H1 (cell line): ENCODE measurements at regions not wholly inside any gene's neighbourhood (a gene's known extent, or its start where the extent isn't known, plus 50 kb on each side); places are given as distances from the start of the nearest gene placed in this dataset.

Experiments used
- CTCF ChIA-PET: fragments of 300-600 bp; sonication (Branson Sonifier 250); formaldehyde crosslinking; loops from one replicate; lab custom pipeline; 2021; ENCODE audit not compliant: partially characterized antibody; lab: Charles Lee
- POLR2A ChIA-PET: fragments of 300-600 bp; sonication (Branson Sonifier 250); formaldehyde crosslinking; loops from one replicate; lab custom pipeline; 2021; ENCODE audit warnings: inconsistent platforms; ENCODE audit not compliant: partially characterized antibody; lab: Charles Lee
- DNase-seq, 2 experiments: peaks; one replicate each; pipeline versions ENCODE4 v3.0.0 to v3.0.0-alpha.2; 2010 to 2022; ENCODE audit warnings: low spot score in 2 of 2, low read depth in 1 of 2, mixed read lengths in 1 of 2
- FAIRE-seq: peaks from 2 replicates; lab custom pipeline; 2011; peaks lifted over from hg19 to GRCh38; lab: Jason Lieb, UNC
- H2AFZ ChIP-seq: 2 replicates; pipeline ENCODE4 v1.8.1; 2012; ENCODE audit warnings: low read length, inconsistent platforms
- H2AK5ac ChIP-seq: 2 replicates; pipeline ENCODE4 v1.6.1; 2013; ENCODE audit warnings: low read depth, low read length
- H2BK120ac ChIP-seq: replicated peaks from 2 replicates; pipeline ENCODE3; 2013; ENCODE audit warnings: low read depth, low read length, inconsistent platforms
- H2BK12ac ChIP-seq: 2 replicates; pipeline ENCODE4 v1.6.1; 2013; ENCODE audit warnings: low read depth, low read length
- H2BK15ac ChIP-seq: 2 replicates; pipeline ENCODE4 v1.6.1; 2013; ENCODE audit warnings: low read length
- H2BK20ac ChIP-seq: 2 replicates; pipeline ENCODE4 v1.6.1; 2013; ENCODE audit warnings: low read length
- H2BK5ac ChIP-seq: 2 replicates; pipeline ENCODE4 v1.6.1; 2013; ENCODE audit warnings: low read depth, low read length
- H3K14ac ChIP-seq: 2 replicates; pipeline ENCODE4 v1.6.1; 2013; ENCODE audit warnings: inconsistent platforms; ENCODE audit not compliant: insufficient read length
- H3K18ac ChIP-seq: 2 replicates; pipeline ENCODE4 v1.6.1; 2013; ENCODE audit warnings: low read length; ENCODE audit errors: extremely low read depth
- H3K23ac ChIP-seq: 2 replicates; pipeline ENCODE4 v1.6.1; 2013; ENCODE audit warnings: inconsistent platforms; ENCODE audit not compliant: insufficient read length
- H3K23me2 ChIP-seq: 2 replicates; pipeline ENCODE4 v1.6.1; 2013; ENCODE audit warnings: low read depth, low read length
- H3K27ac ChIP-seq: 2 replicates; pipeline ENCODE4 v1.6.1; 2011; ENCODE audit warnings: low read depth, low read length, inconsistent platforms
- H3K27me3 ChIP-seq, 4 experiments: replicated peaks in 1 of 4; 1 replicate in 1 of 4; 2 replicates in 3 of 4; pipeline versions ENCODE4 v1.6.1 to v1.8.1; 2011 to 2013; ENCODE audit warnings: low read length in 3 of 4, mild to moderate bottlenecking in 3 of 4, inconsistent platforms in 2 of 4, mixed read lengths in 2 of 4, moderate library complexity in 1 of 4; ENCODE audit not compliant: control insufficient read depth in 3 of 4, insufficient read depth in 3 of 4; ENCODE audit errors: extremely low read depth in 1 of 4
- H3K36me3 ChIP-seq, 4 experiments: 2 replicates each; pipeline versions ENCODE4 v1.6.1 to v1.8.1; 2011 to 2013; ENCODE audit warnings: mild to moderate bottlenecking in 4 of 4, low read length in 3 of 4, moderate library complexity in 2 of 4, control low read depth in 1 of 4, inconsistent platforms in 1 of 4; ENCODE audit not compliant: insufficient read depth in 4 of 4, control insufficient read depth in 2 of 4
- H3K4ac ChIP-seq: replicated peaks from 2 replicates; pipeline ENCODE3; 2013; ENCODE audit warnings: low read length, low read depth, mixed read lengths, inconsistent platforms; ENCODE audit not compliant: insufficient read length
- H3K4me1 ChIP-seq, 4 experiments: replicated peaks in 1 of 4; 1 replicate in 1 of 4; 2 replicates in 3 of 4; pipeline versions ENCODE4 v1.6.1 to v1.8.1; 2011 to 2013; ENCODE audit warnings: low read length in 3 of 4, inconsistent platforms in 2 of 4, mixed read lengths in 1 of 4; ENCODE audit not compliant: insufficient read depth in 4 of 4, control insufficient read depth in 3 of 4
- H3K4me2 ChIP-seq, 2 experiments: 2 replicates each; pipeline versions ENCODE4 v1.6.1 to v1.8.1; 2011 to 2013; ENCODE audit warnings: low read depth in 2 of 2, low read length in 2 of 2, control low read depth in 1 of 2, inconsistent platforms in 1 of 2, mild to moderate bottlenecking in 1 of 2; ENCODE audit not compliant: insufficient read depth in 1 of 2
- H3K4me3 ChIP-seq, 4 experiments: fragments of 200-600, 300-600 bp in 1 of 4; sonication (generic), shearing (Covaris generic), sonication (Bioruptor Twin) in 1 of 4; 2 replicates each; pipeline versions ENCODE4 v1.5.1 to v1.8.1; 2011 to 2016; ENCODE audit warnings: low read length in 4 of 4, low read depth in 3 of 4, control low read depth in 2 of 4, inconsistent platforms in 2 of 4, mild to moderate bottlenecking in 2 of 4, mixed read lengths in 1 of 4, moderate library complexity in 1 of 4; ENCODE audit not compliant: insufficient read depth in 2 of 4; ENCODE audit errors: extremely low read depth in 1 of 4
- H3K56ac ChIP-seq: replicated peaks from 2 replicates; pipeline ENCODE3; 2013; ENCODE audit warnings: low read depth, mild to moderate bottlenecking, mixed read lengths, low read length, inconsistent platforms; ENCODE audit not compliant: insufficient read length
- H3K79me1 ChIP-seq: 2 replicates; pipeline ENCODE4 v1.6.1; 2013; ENCODE audit warnings: low read depth, low read length, control low read depth
- H3K79me2 ChIP-seq, 2 experiments: 2 replicates each; pipeline versions ENCODE4 v1.6.1 to v1.8.1; 2012 to 2013; ENCODE audit warnings: low read length in 2 of 2, mild to moderate bottlenecking in 2 of 2, inconsistent platforms in 1 of 2; ENCODE audit not compliant: insufficient read depth in 2 of 2, control insufficient read depth in 1 of 2
- H3K9ac ChIP-seq, 4 experiments: replicated peaks in 1 of 4; 1 replicate in 1 of 4; 2 replicates in 3 of 4; pipeline versions ENCODE4 v1.6.1 to v1.8.1; 2011 to 2013; ENCODE audit warnings: low read depth in 3 of 4, low read length in 3 of 4, control low read depth in 2 of 4, mild to moderate bottlenecking in 2 of 4, moderate library complexity in 2 of 4, inconsistent platforms in 1 of 4; ENCODE audit errors: extremely low read depth in 1 of 4
- H3K9me3 ChIP-seq, 2 experiments: 2 replicates each; pipeline versions ENCODE4 v1.6.1 to v1.8.1; 2012 to 2013; ENCODE audit warnings: mild to moderate bottlenecking in 2 of 2, moderate library complexity in 2 of 2, control low read depth in 1 of 2, inconsistent platforms in 1 of 2, low read depth in 1 of 2, low read length in 1 of 2, mixed read lengths in 1 of 2; ENCODE audit not compliant: insufficient read depth in 2 of 2
- H4K20me1 ChIP-seq, 2 experiments: replicated peaks in 1 of 2; 2 replicates each; pipeline versions ENCODE3 to v1.8.1; 2011 to 2013; ENCODE audit warnings: inconsistent platforms in 2 of 2, low read length in 2 of 2, mild to moderate bottlenecking in 1 of 2; ENCODE audit not compliant: insufficient read depth in 2 of 2, control insufficient read depth in 1 of 2
- H4K5ac ChIP-seq: 2 replicates; pipeline ENCODE4 v1.6.1; 2013; ENCODE audit warnings: low read length, low read depth, mixed read lengths, inconsistent platforms; ENCODE audit not compliant: insufficient read length
- H4K8ac ChIP-seq: 2 replicates; pipeline ENCODE4 v1.8.0; 2013; ENCODE audit warnings: mild to moderate bottlenecking, moderate library complexity, low read length, inconsistent platforms; ENCODE audit not compliant: insufficient read depth; ENCODE audit errors: extremely low read depth
- H4K91ac ChIP-seq: replicated peaks from 2 replicates; pipeline ENCODE3; 2013; ENCODE audit warnings: low read length, mixed read lengths, inconsistent platforms; ENCODE audit not compliant: insufficient read length
- WGBS, 2 experiments: shearing (Covaris generic) in 1 of 2; methylation state at CpG; one replicate each; pipeline versions ENCODE4 v1.1.6 to v1.1.7; 2013 to 2015; ENCODE audit warnings: low lambda C conversion rate in 2 of 2, mixed read lengths in 2 of 2, inconsistent platforms in 1 of 2, low coverage in 1 of 2, missing lambda C conversion rate in 1 of 2; ENCODE audit not compliant: insufficient replicate concordance in 2 of 2, insufficient coverage in 1 of 2, insufficient read length in 1 of 2; ENCODE audit errors: extremely low coverage in 1 of 2, missing lambda C conversion rate in 1 of 2; 5-methylcytosine and 5-hydroxymethylcytosine counted together
- TF ChIP-seq, protein P1 (sequence below), 3 experiments: IDR thresholded peaks; 1 replicate in 2 of 3; 2 replicates in 1 of 3; pipeline versions ENCODE4 v1.5.1 to v1.6.1; 2011; ENCODE audit warnings: low read length in 3 of 3, mild to moderate bottlenecking in 3 of 3, inconsistent platforms in 2 of 3, low read depth in 1 of 3, moderate library complexity in 1 of 3; ENCODE audit not compliant: insufficient read depth in 1 of 3; ENCODE audit errors: control extremely low read depth in 1 of 3

DNA sequence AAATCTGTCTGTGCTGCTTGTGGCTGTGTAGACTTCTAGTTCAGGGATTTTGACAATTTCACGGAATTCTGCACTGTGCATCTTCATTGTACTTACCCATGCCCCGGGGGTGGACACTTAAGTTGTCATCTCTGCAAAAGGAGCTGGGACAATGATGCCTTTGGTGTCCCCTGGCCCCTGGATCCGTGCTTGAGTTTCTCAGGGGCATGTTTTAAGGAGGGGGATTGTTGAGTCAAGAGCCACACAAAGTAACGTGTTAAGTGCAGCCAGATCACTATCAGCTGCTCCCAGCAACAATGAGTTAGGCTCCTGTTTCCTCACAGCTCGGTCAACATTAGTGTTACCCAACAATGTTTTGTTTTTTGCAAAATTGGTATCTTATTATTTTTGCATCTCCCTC lies 305.0 kb upstream of the DIO3 start:
- DNase-seq (no peak), FAIRE-seq (no peak)
- Histone ChIP-seq H3K79me1 (no peaks in the 10 kb centered on the region), H4K91ac (no peak overlapping the region), H3K27ac (no peak overlapping the region), H3K4ac (no peak overlapping the region), H3K4me3 (no peak overlapping the region), H2AFZ (no peak overlapping the region), H2BK5ac (no peak overlapping the region), H3K9me3 (no peaks in the 10 kb centered on the region), H4K5ac (no peak overlapping the region), H2AK5ac (no peak overlapping the region), H3K18ac (no peak overlapping the region), H3K36me3 (no peaks in the 10 kb centered on the region), H2BK20ac (no peak overlapping the region), H3K56ac (no peak overlapping the region), H3K23ac (no peak overlapping the region), H4K8ac (no peak overlapping the region), H4K20me1 (no peaks in the 10 kb centered on the region), H2BK12ac (no peak overlapping the region), H3K27me3 (no peaks in the 10 kb centered on the region), H3K14ac (no peak overlapping the region), H3K4me2 (no peak overlapping the region), H2BK120ac (no peak overlapping the region), H3K79me2 (no peaks in the 10 kb centered on the region), H3K4me1 (no peaks in the 10 kb centered on the region), H2BK15ac (no peak overlapping the region), H3K9ac (no peak overlapping the region), H3K23me2 (no peaks in the 10 kb centered on the region)
- ChIA-PET POLR2A (interaction anchor here (0.6 kb wide), 1 partner anchor 426 kb away, joined by 3 read pairs; no protein-coding TSS in a partner anchor), CTCF (interaction anchor here (3.7 kb wide), 1 partner anchor 21 kb away, joined by 12 read pairs; no protein-coding TSS in a partner anchor)
- WGBS, 2 experiments, result 86% methylated on average over 5 of the region's 5 CpGs; no CpG with 5 or more reads in 1 of the 2 experiments
- TF ChIP-seq, protein P1, sequence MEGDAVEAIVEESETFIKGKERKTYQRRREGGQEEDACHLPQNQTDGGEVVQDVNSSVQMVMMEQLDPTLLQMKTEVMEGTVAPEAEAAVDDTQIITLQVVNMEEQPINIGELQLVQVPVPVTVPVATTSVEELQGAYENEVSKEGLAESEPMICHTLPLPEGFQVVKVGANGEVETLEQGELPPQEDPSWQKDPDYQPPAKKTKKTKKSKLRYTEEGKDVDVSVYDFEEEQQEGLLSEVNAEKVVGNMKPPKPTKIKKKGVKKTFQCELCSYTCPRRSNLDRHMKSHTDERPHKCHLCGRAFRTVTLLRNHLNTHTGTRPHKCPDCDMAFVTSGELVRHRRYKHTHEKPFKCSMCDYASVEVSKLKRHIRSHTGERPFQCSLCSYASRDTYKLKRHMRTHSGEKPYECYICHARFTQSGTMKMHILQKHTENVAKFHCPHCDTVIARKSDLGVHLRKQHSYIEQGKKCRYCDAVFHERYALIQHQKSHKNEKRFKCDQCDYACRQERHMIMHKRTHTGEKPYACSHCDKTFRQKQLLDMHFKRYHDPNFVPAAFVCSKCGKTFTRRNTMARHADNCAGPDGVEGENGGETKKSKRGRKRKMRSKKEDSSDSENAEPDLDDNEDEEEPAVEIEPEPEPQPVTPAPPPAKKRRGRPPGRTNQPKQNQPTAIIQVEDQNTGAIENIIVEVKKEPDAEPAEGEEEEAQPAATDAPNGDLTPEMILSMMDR (IDR thresholded peaks at IDR 0.05; ENCODE audit: control extremely low read depth in 1 of 3, insufficient read depth in 1 of 3, low read depth in 1 of 3, low read length in 3 of 3), result no peak
